ENCODE measurements at regions not wholly inside any gene's neighbourhood (a gene's known extent, or its start where the extent isn't known, plus 50 kb on each side); places are given as distances from the start of the nearest gene placed in this dataset.
A peak's percentile ranks its signal among the peaks of the same experiment; 100 is the strongest.

DNA sequence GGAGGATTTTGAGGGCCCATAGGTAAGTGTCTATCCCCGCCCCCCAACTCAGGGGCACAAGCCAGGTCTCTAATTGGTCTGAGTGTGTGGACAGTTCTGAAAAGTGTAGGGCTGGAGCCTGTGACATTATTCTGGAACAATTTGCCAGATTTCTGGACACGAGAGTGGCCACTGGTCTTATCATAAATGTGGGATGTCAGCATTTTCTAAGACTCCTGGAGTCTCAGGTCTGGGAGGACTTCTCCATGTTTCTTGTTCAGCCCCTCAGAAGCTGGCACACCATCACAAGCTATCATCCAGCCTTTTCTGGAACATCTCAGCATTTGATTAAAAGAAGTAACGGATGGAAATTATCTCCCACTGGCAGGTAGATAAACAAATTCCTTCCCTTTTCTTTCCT, 141.4 kb downstream of the SEC61B start:
- CTCF ChIA-PET = no interaction called here
- DNase-seq = no peak
- intact Hi-C loops (cut with micrococcal nuclease) = no loop called here
- Mint-ChIP-seq H3K27me3 (peaks cover 36% of the 10 kb centered on the region), H3K4me3 (no peak overlapping the region), H3K9me3 (no peaks in the 10 kb centered on the region), H3K27ac (no peak overlapping the region), H3K4me1 (peaks cover 13% of the 10 kb centered on the region), H3K36me3 (ENCODE audit: low read depth) (no peaks in the 10 kb centered on the region)
- no peak for ATAC-seq (ENCODE audit: low read depth)
- TF ChIP-seq, protein P1, sequence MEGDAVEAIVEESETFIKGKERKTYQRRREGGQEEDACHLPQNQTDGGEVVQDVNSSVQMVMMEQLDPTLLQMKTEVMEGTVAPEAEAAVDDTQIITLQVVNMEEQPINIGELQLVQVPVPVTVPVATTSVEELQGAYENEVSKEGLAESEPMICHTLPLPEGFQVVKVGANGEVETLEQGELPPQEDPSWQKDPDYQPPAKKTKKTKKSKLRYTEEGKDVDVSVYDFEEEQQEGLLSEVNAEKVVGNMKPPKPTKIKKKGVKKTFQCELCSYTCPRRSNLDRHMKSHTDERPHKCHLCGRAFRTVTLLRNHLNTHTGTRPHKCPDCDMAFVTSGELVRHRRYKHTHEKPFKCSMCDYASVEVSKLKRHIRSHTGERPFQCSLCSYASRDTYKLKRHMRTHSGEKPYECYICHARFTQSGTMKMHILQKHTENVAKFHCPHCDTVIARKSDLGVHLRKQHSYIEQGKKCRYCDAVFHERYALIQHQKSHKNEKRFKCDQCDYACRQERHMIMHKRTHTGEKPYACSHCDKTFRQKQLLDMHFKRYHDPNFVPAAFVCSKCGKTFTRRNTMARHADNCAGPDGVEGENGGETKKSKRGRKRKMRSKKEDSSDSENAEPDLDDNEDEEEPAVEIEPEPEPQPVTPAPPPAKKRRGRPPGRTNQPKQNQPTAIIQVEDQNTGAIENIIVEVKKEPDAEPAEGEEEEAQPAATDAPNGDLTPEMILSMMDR (IDR thresholded peaks at IDR 0.05) = no peak
- POLR2A ChIA-PET = no interaction called here

DNA sequence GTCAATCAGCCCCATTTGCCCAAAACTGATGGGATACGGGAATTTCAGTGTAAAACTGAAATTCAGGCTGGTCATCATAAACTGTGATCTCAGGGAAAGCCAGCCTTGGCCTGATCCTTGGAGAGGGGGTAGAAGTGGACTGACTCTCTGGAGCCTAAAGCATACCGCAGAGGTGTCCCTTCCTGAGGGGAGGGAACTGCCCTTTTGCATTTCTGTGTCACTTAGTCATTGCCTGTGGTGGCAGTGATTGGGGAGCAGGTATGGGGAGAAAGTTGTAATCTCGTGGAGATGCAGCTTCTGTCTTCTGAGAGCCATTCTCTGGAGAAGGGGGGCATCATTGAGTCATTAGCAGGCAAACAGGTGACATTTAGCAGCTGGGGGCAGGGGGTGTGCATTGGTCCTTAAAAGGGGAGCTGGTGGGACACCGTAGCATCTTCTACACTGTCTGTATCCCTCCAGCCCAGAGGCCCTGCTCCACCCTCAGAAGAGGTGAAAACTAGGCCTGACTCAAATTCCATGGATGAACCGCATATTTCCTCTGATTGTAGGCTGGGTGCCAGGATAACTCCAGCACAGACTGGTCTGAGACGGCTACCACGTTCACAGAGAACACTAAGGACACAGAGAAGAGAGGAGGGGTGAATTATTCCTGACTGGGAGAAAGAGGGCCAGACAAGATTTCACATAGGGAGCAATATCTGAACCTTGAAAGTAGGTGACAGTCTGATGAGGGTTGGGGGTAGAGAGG, 143.3 kb downstream of the SEC61B start:
- no peaks in the 10 kb centered on the region for H3K9me3 Mint-ChIP-seq
- peaks cover 22% of the 10 kb centered on the region for H3K4me1 Mint-ChIP-seq
- no peaks in the 10 kb centered on the region for H3K36me3 Mint-ChIP-seq (ENCODE audit: low read depth)
- ChIA-PET POLR2A (no interaction called here), CTCF (interaction anchor here (1.0 kb wide), 1 partner anchor 134 kb away, joined by 3 read pairs; no protein-coding TSS in a partner anchor)
- no peak for DNase-seq
- intact Hi-C loops (cut with micrococcal nuclease) = no loop called here
- no peak overlapping the region for H3K4me3 Mint-ChIP-seq
- H3K27me3 Mint-ChIP-seq = peaks cover 34% of the 10 kb centered on the region
- no peak overlapping the region for H3K27ac Mint-ChIP-seq
- no peak for ATAC-seq (ENCODE audit: low read depth)
- TF ChIP-seq, protein P1 (IDR thresholded peaks at IDR 0.05) = no peak

DNA sequence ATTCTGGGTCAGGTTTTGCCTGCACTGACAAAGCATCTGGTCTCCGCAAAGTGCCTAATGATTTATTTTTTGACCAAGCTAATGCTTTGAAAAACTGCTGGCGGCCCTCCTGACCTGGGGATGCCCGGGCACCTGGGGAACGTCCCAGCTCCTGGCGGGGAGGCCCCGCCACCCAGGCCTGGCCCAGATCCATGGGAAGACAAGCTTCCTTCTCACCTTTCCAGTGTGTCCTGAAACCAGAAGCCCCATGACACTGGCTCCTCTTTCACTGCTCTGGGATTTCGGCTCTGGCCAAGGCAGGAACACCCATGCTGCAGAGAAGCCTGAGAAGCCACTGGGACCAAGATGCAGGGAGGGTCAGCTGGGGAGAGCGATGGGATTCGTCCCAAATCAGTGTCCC, 144.1 kb downstream of the SEC61B start:
- ChIA-PET POLR2A (no interaction called here), CTCF (no interaction called here)
- intact Hi-C loops (cut with micrococcal nuclease) = no loop called here
- Mint-ChIP-seq H3K27me3 (peaks cover 27% of the 10 kb centered on the region), H3K36me3 (ENCODE audit: low read depth) (no peaks in the 10 kb centered on the region), H3K27ac (no peak overlapping the region), H3K4me1 (peaks cover 22% of the 10 kb centered on the region), H3K4me3 (no peak overlapping the region), H3K9me3 (no peaks in the 10 kb centered on the region)
- DNase-seq (no peak), ATAC-seq (ENCODE audit: low read depth) (no peak)
- TF ChIP-seq, protein P1 (IDR thresholded peaks at IDR 0.05) = no peak

DNA sequence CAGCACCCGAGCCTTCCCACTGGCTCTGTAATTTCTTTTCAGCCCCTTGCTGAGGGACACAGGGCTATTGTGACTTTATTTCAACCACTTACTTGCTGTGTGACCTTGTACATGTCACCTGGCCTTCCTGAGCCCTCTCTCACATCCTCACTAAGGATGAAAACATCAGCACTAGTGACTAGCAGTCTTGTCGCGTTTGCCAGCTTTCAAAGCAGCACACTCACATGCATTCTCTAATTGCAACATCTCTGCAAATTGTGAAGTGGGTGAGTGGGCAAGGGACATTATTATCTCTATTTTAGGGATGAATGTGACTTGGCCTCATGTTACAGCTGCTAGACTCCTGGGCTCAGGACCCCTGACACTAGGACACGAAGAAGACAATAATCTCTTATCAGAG, 144.5 kb downstream of the SEC61B start:
- TF ChIP-seq, protein P1 (IDR thresholded peaks at IDR 0.05) = no peak
- ChIA-PET POLR2A (no interaction called here), CTCF (no interaction called here)
- no peak overlapping the region for H3K27ac Mint-ChIP-seq
- no peak for ATAC-seq (ENCODE audit: low read depth)
- DNase-seq = no peak
- H3K27me3 Mint-ChIP-seq = peaks cover 23% of the 10 kb centered on the region
- no peak overlapping the region for H3K4me3 Mint-ChIP-seq
- H3K36me3 Mint-ChIP-seq (ENCODE audit: low read depth) = no peaks in the 10 kb centered on the region
- H3K4me1 Mint-ChIP-seq = peaks cover 22% of the 10 kb centered on the region
- no peaks in the 10 kb centered on the region for H3K9me3 Mint-ChIP-seq
- intact Hi-C loops (cut with micrococcal nuclease) = no loop called here

DNA sequence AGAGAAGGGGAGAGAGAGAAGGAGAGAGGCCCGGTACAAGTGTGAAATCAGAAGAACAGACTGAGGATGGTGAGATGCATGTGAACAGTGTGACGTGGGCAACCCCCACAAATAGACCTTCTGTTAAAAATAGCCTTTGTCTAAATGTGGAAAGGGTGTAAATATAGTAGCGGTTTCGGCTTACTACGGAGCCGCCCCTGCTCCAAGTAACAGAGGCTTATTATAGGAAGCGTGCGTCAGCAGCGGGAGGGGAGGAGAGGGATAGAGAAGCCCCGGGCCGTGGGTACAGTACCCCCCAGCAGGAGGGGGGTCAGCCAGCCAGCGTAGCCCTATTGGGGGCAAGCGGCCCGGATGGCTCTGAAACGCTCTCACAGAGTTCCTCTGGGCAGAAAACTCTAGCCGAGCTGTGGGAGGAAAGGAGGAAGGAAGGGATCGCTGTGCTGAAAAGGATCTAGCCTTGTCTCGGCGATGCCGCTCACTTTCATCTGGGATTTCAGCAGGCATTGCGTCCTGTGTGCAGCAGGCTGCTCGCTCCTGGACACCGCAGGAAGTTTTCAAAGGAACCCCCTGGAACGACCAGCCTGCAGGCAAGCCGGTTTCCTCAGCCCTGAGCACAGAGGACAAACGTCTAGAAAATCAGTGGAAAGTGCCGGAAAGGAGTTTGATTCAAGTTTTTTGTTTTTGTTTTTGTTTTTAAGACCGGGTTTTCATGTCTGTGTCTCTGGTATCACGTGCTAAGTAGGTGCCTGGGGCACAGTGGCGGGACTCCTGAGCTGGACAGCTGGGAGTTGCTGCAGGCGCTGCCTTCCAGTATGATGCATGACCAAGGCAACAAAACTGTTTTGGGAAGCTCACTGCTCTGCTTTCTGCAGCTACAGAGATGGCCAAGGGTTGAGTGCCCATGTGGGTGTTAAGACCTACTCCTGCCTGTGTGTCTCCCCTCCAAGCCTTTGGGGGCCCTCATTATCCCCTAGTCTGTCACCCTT, 146.6 kb downstream of the SEC61B start:
- POLR2A ChIA-PET = no interaction called here
- CTCF ChIA-PET = no interaction called here
- TF ChIP-seq, protein P1 (IDR thresholded peaks at IDR 0.05) = no peak
- H3K27ac Mint-ChIP-seq = peak overlapping the region; percentile 18
- DNase-seq = peak; percentile 20
- ATAC-seq (ENCODE audit: low read depth) = peak; percentile 61
- H3K4me3 Mint-ChIP-seq = peak overlapping the region; percentile 71
- H3K4me1 Mint-ChIP-seq = peaks cover 22% of the 10 kb centered on the region
- no peaks in the 10 kb centered on the region for H3K36me3 Mint-ChIP-seq (ENCODE audit: low read depth)
- peaks cover 24% of the 10 kb centered on the region for H3K27me3 Mint-ChIP-seq
- H3K9me3 Mint-ChIP-seq = no peaks in the 10 kb centered on the region
- intact Hi-C loops (cut with micrococcal nuclease) = no loop called here

All from activated B cell treated with CpG ODN at 0.5 μM for 24 hours (primary cell).